IgD-negative memory B cell (primary cell): ENCODE measurements at regions not wholly inside any gene's neighbourhood (a gene's known extent, or its start where the extent isn't known, plus 50 kb on each side); places are given as distances from the start of the nearest gene placed in this dataset.
A peak's percentile ranks its signal among the peaks of the same experiment; 100 is the strongest.
"Not testable (repeated sequence)": the region's sequence is repeated elsewhere in the genome, so short reads cannot be mapped to it uniquely, and the experiment has no call there.

Experiments used
- H3K27ac Mint-ChIP-seq, 3 donors: one replicate each; pipeline ENCODE4 v1.8.0; 2020 to 2022; ENCODE audit warnings: mild to moderate bottlenecking in 3 of 3, mixed read lengths in 3 of 3, moderate library complexity in 1 of 3
- H3K27me3 Mint-ChIP-seq: one replicate; pipeline ENCODE4 v1.8.0; 2021; ENCODE audit warnings: mixed read lengths
- H3K36me3 Mint-ChIP-seq: one replicate; pipeline ENCODE4 v1.8.0; 2020; ENCODE audit warnings: mild to moderate bottlenecking, mixed read lengths
- H3K4me1 Mint-ChIP-seq, 3 donors: one replicate each; pipeline ENCODE4 v1.8.0; 2020 to 2022; ENCODE audit warnings: mixed read lengths in 3 of 3, mild to moderate bottlenecking in 1 of 3
- H3K4me3 Mint-ChIP-seq, 4 donors: one replicate each; pipeline ENCODE4 v1.8.0; 2020 to 2022; ENCODE audit warnings: mild to moderate bottlenecking in 4 of 4, mixed read lengths in 4 of 4, moderate library complexity in 3 of 4
- H3K9me3 Mint-ChIP-seq, 3 donors: one replicate each; pipeline ENCODE4 v1.8.0; 2020 to 2021; ENCODE audit warnings: mixed read lengths in 3 of 3, mild to moderate bottlenecking in 1 of 3

- no peaks in the 10 kb centered on the region for H3K9me3 Mint-ChIP-seq
- peaks cover 7% of the 10 kb centered on the region for H3K27me3 Mint-ChIP-seq
- no peaks in the 10 kb centered on the region for H3K36me3 Mint-ChIP-seq
- H3K27ac Mint-ChIP-seq, result no peak overlapping the region
- no peak overlapping the region for H3K4me3 Mint-ChIP-seq
- no peaks in the 10 kb centered on the region for H3K4me1 Mint-ChIP-seq
Measured at GRCh38 chr17:31688701-31689100, 170.3 kb downstream of the COPRS start.

DNA sequence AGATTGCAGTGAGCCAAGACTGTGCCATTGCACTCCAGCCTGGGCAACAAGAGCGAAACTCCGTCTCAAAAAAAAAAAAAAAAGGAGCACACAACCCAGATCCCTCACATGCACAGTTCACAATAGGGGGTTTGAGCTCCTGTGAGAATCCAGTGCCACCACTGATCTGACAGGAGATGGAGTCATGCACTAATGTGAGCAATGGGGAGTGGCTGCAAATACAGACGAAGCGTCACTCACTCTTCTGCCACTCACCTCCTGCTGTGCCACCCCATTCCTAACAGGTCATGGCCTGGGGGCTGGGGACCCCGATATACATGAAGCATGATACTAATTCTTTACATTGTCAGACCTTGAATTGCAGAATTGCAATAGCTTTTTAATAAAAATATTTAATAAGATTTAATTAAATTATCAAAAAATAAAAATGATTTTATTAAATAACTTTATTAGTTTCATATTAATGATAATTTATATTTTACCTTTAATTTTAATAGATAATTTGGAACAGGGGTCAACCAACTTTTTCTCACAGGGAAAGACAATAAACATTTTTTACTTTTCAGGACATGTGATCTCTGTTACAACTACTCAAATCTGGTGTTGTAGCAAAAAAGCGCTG is 171.4 kb downstream of the COPRS start:
- H3K27ac Mint-ChIP-seq, result no peak overlapping the region
- H3K27me3 Mint-ChIP-seq, result peaks cover 7% of the 10 kb centered on the region
- no peaks in the 10 kb centered on the region for H3K4me1 Mint-ChIP-seq
- no peaks in the 10 kb centered on the region for H3K9me3 Mint-ChIP-seq
- H3K36me3 Mint-ChIP-seq, result no peaks in the 10 kb centered on the region
- H3K4me3 Mint-ChIP-seq, result no peak overlapping the region

- Mint-ChIP-seq H3K4me1 (no peaks in the 10 kb centered on the region), H3K27ac (no peak overlapping the region), H3K36me3 (no peaks in the 10 kb centered on the region), H3K4me3 (no peak overlapping the region), H3K9me3 (no peaks in the 10 kb centered on the region), H3K27me3 (peaks cover 4% of the 10 kb centered on the region)
Measured at GRCh38 chr17:31686495-31686894, 172.5 kb downstream of the COPRS start.

GRCh38 chr17:31684901-31685300 is 174.1 kb downstream of the COPRS start:
- Mint-ChIP-seq H3K36me3 (no peaks in the 10 kb centered on the region), H3K27ac (no peak overlapping the region), H3K9me3 (no peaks in the 10 kb centered on the region), H3K4me1 (no peaks in the 10 kb centered on the region), H3K4me3 (no peak overlapping the region), H3K27me3 (peaks cover 6% of the 10 kb centered on the region)

- Mint-ChIP-seq H3K4me3 (no peak overlapping the region), H3K9me3 (no peaks in the 10 kb centered on the region), H3K36me3 (no peaks in the 10 kb centered on the region), H3K27ac (no peak overlapping the region), H3K27me3 (peaks cover 6% of the 10 kb centered on the region), H3K4me1 (no peaks in the 10 kb centered on the region)
Measured at GRCh38 chr17:31680126-31680525, 178.9 kb downstream of the COPRS start.

GRCh38 chr17:31679667-31680066 is 179.4 kb downstream of the COPRS start:
- Mint-ChIP-seq H3K9me3 (no peaks in the 10 kb centered on the region), H3K4me3 (no peak overlapping the region), H3K4me1 (no peaks in the 10 kb centered on the region), H3K36me3 (no peaks in the 10 kb centered on the region), H3K27me3 (peaks cover 3% of the 10 kb centered on the region), H3K27ac (no peak overlapping the region)

GRCh38 chr17:31678431-31678830 is 180.6 kb downstream of the COPRS start:
- Mint-ChIP-seq H3K4me1 (no peaks in the 10 kb centered on the region), H3K4me3 (no peak overlapping the region), H3K9me3 (no peaks in the 10 kb centered on the region), H3K27ac (no peak overlapping the region), H3K36me3 (no peaks in the 10 kb centered on the region), H3K27me3 (peaks cover 9% of the 10 kb centered on the region)

GRCh38 chr17:31677681-31678080 is 181.4 kb downstream of the COPRS start:
- no peaks in the 10 kb centered on the region for H3K4me1 Mint-ChIP-seq
- no peak overlapping the region for H3K27ac Mint-ChIP-seq
- H3K27me3 Mint-ChIP-seq, result peaks cover 12% of the 10 kb centered on the region
- peaks cover 2% of the 10 kb centered on the region for H3K36me3 Mint-ChIP-seq
- H3K4me3 Mint-ChIP-seq, result no peak overlapping the region
- no peaks in the 10 kb centered on the region for H3K9me3 Mint-ChIP-seq

- no peak overlapping the region for H3K4me3 Mint-ChIP-seq
- no peaks in the 10 kb centered on the region for H3K9me3 Mint-ChIP-seq
- no peak overlapping the region for H3K27ac Mint-ChIP-seq
- peaks cover 12% of the 10 kb centered on the region for H3K27me3 Mint-ChIP-seq
- no peaks in the 10 kb centered on the region for H3K4me1 Mint-ChIP-seq
- H3K36me3 Mint-ChIP-seq, result peaks cover 2% of the 10 kb centered on the region
Measured at GRCh38 chr17:31677036-31677435, 182.0 kb downstream of the COPRS start.

- H3K27me3 Mint-ChIP-seq, result peaks cover 13% of the 10 kb centered on the region
- not testable (repeated sequence) for H3K27ac Mint-ChIP-seq, H3K36me3 Mint-ChIP-seq, H3K4me3 Mint-ChIP-seq, H3K9me3 Mint-ChIP-seq, H3K4me1 Mint-ChIP-seq
Measured at GRCh38 chr17:31675392-31675791, 183.7 kb downstream of the COPRS start.

DNA sequence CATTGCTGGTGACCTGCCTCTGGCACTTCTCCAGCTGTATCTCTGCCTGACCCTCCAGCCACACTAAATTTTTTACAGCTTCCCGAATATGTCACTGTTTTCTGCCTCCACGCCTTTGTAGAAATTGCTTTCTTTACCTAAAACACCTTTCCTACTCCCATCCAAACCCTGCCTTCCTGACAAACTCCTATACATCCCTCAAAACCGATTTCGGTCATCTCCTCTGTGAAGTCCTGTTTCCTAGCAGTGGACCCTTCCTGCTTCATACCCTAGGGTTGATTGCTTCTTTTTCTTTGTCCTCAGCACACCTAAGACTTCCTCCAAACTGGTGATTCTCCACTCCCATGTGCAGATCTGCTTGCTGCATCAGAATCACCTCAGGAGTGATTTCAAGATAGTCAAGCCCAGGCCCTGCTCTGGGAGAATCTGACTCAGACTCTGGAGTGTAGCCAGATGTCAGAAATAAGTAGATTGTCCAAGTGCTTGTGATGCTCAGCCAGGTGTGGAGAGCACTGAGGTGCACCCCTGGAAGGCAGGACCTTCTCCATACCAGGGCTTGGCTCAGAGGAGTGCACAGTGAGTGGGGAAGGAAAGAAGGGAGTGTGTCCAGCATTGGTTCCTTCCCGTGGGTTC is 184.2 kb downstream of the COPRS start:
- no peak overlapping the region for H3K4me3 Mint-ChIP-seq
- peaks cover 2% of the 10 kb centered on the region for H3K36me3 Mint-ChIP-seq
- H3K27me3 Mint-ChIP-seq, result peaks cover 11% of the 10 kb centered on the region
- no peak overlapping the region for H3K27ac Mint-ChIP-seq
- H3K4me1 Mint-ChIP-seq, result no peaks in the 10 kb centered on the region
- H3K9me3 Mint-ChIP-seq, result peaks cover 0 to 3% (median 0%) of the 10 kb centered on the region in 3 donors

DNA sequence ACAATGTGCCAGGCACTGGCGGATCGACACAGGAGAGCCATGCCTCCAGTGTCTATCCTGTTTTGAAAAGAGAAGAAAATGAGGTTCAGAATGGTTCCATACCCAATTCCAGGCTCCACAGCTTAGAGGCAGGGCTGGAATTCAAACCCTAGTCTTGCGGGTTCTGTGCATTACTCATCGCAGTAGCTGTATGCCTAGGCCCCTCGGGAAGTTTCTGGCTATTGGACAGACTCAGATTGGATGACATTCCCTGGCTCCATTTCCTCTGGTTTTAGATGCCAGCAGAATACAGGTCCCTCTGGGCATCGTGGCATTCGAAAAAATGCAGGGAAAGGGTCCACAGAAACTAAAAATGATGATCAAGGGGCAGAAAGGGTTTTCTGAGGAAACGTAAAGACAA is 184.7 kb downstream of the COPRS start:
- Mint-ChIP-seq H3K27ac (no peak overlapping the region), H3K27me3 (peaks cover 11% of the 10 kb centered on the region), H3K9me3 (peaks cover 0 to 7% (median 0%) of the 10 kb centered on the region in 3 donors), H3K4me3 (no peak overlapping the region), H3K36me3 (peaks cover 2% of the 10 kb centered on the region), H3K4me1 (no peaks in the 10 kb centered on the region)

DNA sequence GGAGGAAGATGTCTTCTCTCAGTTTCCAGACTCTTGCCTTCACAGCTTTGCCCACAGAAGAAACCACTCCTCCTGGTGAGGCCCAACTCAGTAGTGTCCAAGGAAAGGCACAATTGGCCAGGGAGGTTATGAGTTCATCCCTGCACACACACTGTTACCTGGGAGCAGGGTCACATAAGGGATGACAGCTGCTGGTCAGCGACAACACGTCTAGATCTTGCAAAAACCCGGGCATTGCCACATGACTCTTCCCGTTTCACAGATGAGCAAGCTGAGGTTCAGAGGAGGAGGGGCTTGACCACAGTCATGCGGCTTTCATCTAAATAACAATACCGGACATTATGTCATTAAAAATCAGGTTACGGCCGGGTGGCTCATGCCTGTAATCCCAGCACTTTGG is 186.0 kb downstream of the COPRS start:
- Mint-ChIP-seq H3K4me3 (no peak overlapping the region), H3K27me3 (peaks cover 11% of the 10 kb centered on the region), H3K36me3 (peaks cover 2% of the 10 kb centered on the region), H3K27ac (no peak overlapping the region), H3K4me1 (no peaks in the 10 kb centered on the region), H3K9me3 (peaks cover 0 to 8% (median 0%) of the 10 kb centered on the region in 3 donors)

GRCh38 chr17:31672161-31672819 is 186.8 kb downstream of the COPRS start:
- H3K4me3 Mint-ChIP-seq, result no peak overlapping the region
- H3K27me3 Mint-ChIP-seq, result peaks cover 13% of the 10 kb centered on the region
- H3K4me1 Mint-ChIP-seq, result no peaks in the 10 kb centered on the region
- peaks cover 0 to 8% (median 0%) of the 10 kb centered on the region in 3 donors for H3K9me3 Mint-ChIP-seq
- H3K36me3 Mint-ChIP-seq, result peaks cover 2% of the 10 kb centered on the region
- H3K27ac Mint-ChIP-seq, result no peak overlapping the region

DNA sequence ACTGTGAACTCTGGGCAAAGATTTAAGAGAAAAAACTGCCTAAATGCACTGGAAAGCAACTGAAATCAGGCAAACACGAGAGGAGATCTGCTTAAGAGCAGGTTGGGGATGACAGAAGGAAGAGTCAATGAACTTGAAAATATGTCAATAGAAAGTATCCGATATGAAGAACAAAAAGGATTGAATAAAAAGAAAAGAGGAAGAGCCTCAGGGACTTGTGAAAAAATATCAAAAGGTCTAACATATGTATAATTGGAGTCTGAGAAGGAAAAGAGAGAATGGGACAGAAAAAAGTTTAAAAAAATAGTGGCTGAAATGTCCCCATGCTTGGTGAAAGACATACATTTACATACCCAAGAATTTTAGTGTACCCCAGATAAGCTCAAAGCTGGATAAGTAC is 195.5 kb downstream of the COPRS start:
- Mint-ChIP-seq H3K27me3 (peaks cover 17% of the 10 kb centered on the region), H3K27ac (peak overlapping the region in 1 of 3 donors; percentile 54), H3K36me3 (peaks cover 4% of the 10 kb centered on the region), H3K4me1 (no peaks in the 10 kb centered on the region), H3K4me3 (no peak overlapping the region), H3K9me3 (peaks cover 5 to 21% (median 17%) of the 10 kb centered on the region in 3 donors)

GRCh38 chr17:31660684-31661083 is 198.4 kb downstream of the COPRS start:
- H3K27ac Mint-ChIP-seq, result peak overlapping the region in 1 of 3 donors; percentile 88
- no peaks in the 10 kb centered on the region for H3K4me1 Mint-ChIP-seq
- H3K27me3 Mint-ChIP-seq, result peaks cover 15% of the 10 kb centered on the region
- H3K9me3 Mint-ChIP-seq, result peaks cover 5 to 21% (median 17%) of the 10 kb centered on the region in 3 donors
- H3K4me3 Mint-ChIP-seq, result no peak overlapping the region
- H3K36me3 Mint-ChIP-seq, result peaks cover 4% of the 10 kb centered on the region
